ENCODE measurements at regions not wholly inside any gene's neighbourhood (a gene's known extent, or its start where the extent isn't known, plus 50 kb on each side); places are given as distances from the start of the nearest gene placed in this dataset.

- TF ChIP-seq CTCF (IDR thresholded peaks at IDR 0.05 in 4 of 5, conservative IDR thresholded peaks at IDR 0.05 in 1 of 5) (no peak), POLR2A (IDR thresholded peaks at IDR 0.05) (no peak)
Measured at GRCh38 chr11:69999721-70000120, 78.4 kb upstream of the ANO1 start.
